LNCAP (cell line): ENCODE measurements at regions not wholly inside any gene's neighbourhood (a gene's known extent, or its start where the extent isn't known, plus 50 kb on each side); places are given as distances from the start of the nearest gene placed in this dataset.

ENCODE experiments used
- CTCF ChIP-seq: fragments of 450-650 bp; IDR thresholded peaks from 2 replicates; pipeline ENCODE4 v1.5.1; 2017; ENCODE audit warnings: mild to moderate bottlenecking

- no peak for TF ChIP-seq CTCF
These were observed 113.9 kb downstream of the HFE start for GRCh38 chr6:26200918-26201721.

GRCh38 chr6:26202201-26202611, 115.0 kb downstream of the HFE start:
- no peak for TF ChIP-seq CTCF

GRCh38 chr6:26202811-26203583, 115.8 kb downstream of the HFE start:
- no peak for TF ChIP-seq CTCF

- TF ChIP-seq CTCF: 0 out of 2 replicates have a peak, but pooled peaks have one; percentile 32
These were observed 117.3 kb downstream of the HFE start for GRCh38 chr6:26204332-26205160.

GRCh38 chr6:26205161-26205624, 118.0 kb downstream of the HFE start:
- no peak for TF ChIP-seq CTCF

GRCh38 chr6:26205625-26206574, 118.7 kb downstream of the HFE start:
- no peak for TF ChIP-seq CTCF
